ENCODE measurements at regions not wholly inside any gene's neighbourhood (a gene's known extent, or its start where the extent isn't known, plus 50 kb on each side); places are given as distances from the start of the nearest gene placed in this dataset.

- TF ChIP-seq CTCF (IDR thresholded peaks at IDR 0.05) = no peak
- TF ChIP-seq POLR2A (IDR thresholded peaks at IDR 0.05) = no peak
Observed at GRCh38 chr16:55042556-55043432, 112.1 kb downstream of the IRX5 start.
